BJ (cell line): ENCODE measurements at regions not wholly inside any gene's neighbourhood (a gene's known extent, or its start where the extent isn't known, plus 50 kb on each side); places are given as distances from the start of the nearest gene placed in this dataset.

Source experiments
- CTCF ChIA-PET: fragments of 350-600 bp; formaldehyde crosslinking; extraction: SDS; loops from one replicate; lab custom pipeline; 2021; ENCODE audit warnings: antibody characterized with exemption, inconsistent platforms; lab: Yijun Ruan, JAX
- POLR2A ChIA-PET: fragments of 300-600 bp; sonication (Branson Sonifier 250); formaldehyde crosslinking; extraction: SDS; loops from one replicate; lab custom pipeline; 2021; ENCODE audit warnings: antibody characterized with exemption; lab: Charles Lee
- DNase-seq: peaks from one replicate; pipeline ENCODE4 v3.0.0-alpha.2; 2011; ENCODE audit warnings: low read depth
- H3K27me3 ChIP-seq: 2 replicates; pipeline ENCODE4 v1.6.0; 2011; ENCODE audit warnings: low read length; ENCODE audit not compliant: control insufficient read depth, insufficient read depth
- H3K36me3 ChIP-seq: 2 replicates; pipeline ENCODE4 v1.5.1; 2011; ENCODE audit warnings: low read length; ENCODE audit not compliant: control insufficient read depth, insufficient read depth
- H3K4me3 ChIP-seq: 2 replicates; pipeline ENCODE4 v1.5.1; 2011; ENCODE audit warnings: low read depth, mild to moderate bottlenecking, control low read depth, low read length
- TF ChIP-seq, protein P1 (sequence below): IDR thresholded peaks from 2 replicates; pipeline ENCODE4 v1.5.1; 2011; ENCODE audit warnings: low read depth, mild to moderate bottlenecking, control low read depth, inconsistent platforms, low read length, moderate library complexity; ENCODE audit not compliant: insufficient read depth

DNA sequence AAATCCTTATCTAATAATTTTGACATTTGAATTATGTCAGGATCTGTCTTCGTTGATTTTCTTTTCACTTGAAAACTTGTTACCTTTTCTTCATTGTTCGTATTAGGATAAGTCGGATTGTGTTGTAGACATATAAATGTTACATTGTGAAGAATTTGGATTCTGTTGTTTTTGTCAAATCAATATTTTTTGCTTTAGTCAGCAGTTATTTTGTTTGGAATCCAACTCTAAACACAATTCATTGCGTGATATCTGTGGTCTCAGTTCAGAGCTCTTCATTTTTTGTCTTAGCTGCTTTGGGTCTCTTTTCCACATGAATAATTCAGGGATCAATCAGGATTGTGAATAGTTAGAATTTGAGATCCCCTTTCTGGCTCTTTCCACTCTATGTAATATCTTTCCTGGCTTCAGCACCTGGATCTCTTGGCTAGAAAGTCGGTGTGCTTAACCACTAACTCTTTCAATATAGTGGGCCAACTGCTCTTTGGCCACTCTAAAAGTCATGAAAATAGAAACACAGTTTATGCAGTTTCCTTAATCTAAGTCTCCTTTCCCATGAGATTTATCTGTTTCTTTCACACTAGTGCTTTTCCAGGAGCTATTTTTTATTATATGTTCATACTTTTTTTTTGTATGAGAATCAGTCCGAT, 2494.2 kb upstream of the PCDH20 start:
- Histone ChIP-seq H3K27me3 (no peaks in the 10 kb centered on the region), H3K4me3 (no peak overlapping the region), H3K36me3 (no peaks in the 10 kb centered on the region)
- TF ChIP-seq, protein P1, sequence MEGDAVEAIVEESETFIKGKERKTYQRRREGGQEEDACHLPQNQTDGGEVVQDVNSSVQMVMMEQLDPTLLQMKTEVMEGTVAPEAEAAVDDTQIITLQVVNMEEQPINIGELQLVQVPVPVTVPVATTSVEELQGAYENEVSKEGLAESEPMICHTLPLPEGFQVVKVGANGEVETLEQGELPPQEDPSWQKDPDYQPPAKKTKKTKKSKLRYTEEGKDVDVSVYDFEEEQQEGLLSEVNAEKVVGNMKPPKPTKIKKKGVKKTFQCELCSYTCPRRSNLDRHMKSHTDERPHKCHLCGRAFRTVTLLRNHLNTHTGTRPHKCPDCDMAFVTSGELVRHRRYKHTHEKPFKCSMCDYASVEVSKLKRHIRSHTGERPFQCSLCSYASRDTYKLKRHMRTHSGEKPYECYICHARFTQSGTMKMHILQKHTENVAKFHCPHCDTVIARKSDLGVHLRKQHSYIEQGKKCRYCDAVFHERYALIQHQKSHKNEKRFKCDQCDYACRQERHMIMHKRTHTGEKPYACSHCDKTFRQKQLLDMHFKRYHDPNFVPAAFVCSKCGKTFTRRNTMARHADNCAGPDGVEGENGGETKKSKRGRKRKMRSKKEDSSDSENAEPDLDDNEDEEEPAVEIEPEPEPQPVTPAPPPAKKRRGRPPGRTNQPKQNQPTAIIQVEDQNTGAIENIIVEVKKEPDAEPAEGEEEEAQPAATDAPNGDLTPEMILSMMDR = no peak
- no peak for DNase-seq
- CTCF ChIA-PET = no interaction called here
- POLR2A ChIA-PET = no interaction called here

DNA sequence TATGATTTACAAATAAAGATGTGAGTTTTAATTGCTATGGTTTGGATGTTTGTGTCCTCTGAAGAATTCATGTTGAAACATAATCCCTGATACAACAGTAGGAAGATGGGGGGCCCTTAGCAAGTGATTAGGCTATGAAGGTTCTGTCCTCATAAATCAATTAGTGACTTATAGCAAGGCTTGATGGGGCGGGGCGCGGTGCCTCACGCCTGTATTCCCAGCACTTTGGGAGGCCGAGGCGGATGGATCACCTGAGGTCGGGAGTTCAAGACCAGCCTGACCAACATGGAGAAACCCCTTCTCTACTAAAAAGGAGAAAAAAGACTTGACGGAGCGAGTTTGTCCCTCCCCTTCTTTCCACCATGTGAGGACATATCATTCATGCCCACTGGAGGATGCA, 2486.5 kb upstream of the PCDH20 start:
- ChIA-PET CTCF (no interaction called here), POLR2A (no interaction called here)
- Histone ChIP-seq H3K36me3 (no peaks in the 10 kb centered on the region), H3K4me3 (no peak overlapping the region), H3K27me3 (no peaks in the 10 kb centered on the region)
- no peak for DNase-seq
- TF ChIP-seq, protein P1 = no peak

DNA sequence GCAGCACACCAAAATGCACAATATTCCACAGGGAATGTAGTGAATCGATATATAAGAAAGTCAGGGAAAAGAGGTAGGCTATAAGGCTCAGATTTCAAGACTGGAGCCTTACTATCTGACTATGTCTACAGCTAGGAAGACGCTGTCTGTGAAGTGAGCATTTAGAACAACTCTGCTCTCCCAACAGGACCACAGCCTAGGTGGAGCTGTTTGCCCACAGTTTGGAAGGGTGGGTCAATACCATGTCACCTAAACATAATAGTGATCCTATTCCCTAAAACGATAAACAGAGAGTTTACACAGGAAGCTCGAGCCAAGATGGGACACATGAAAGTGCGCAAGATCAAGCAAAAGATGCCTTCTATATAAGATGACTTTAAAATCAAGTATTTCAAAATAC, 2486.0 kb upstream of the PCDH20 start:
- TF ChIP-seq, protein P1 = no peak
- Histone ChIP-seq H3K27me3 (no peaks in the 10 kb centered on the region), H3K36me3 (no peaks in the 10 kb centered on the region), H3K4me3 (no peak overlapping the region)
- ChIA-PET CTCF (no interaction called here), POLR2A (no interaction called here)
- no peak for DNase-seq

DNA sequence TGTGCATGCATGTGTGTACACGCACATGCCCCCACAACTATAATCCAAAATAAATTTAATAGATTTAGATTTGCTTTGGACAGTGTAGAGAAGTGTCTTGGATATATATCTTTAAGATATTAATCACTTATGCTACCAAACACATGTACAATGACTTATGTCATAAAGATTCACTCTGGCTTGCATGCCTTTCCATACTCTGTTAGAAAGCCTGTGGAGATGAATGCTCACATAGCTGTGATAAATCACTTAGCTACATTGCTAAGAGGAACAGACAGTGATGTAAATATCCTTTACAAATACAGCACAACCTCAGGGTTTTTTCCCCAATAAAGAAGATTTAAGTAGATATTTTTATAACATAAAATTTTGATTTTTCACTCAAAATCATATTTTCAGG, 2484.8 kb upstream of the PCDH20 start:
- Histone ChIP-seq H3K27me3 (no peaks in the 10 kb centered on the region), H3K36me3 (no peaks in the 10 kb centered on the region), H3K4me3 (no peak overlapping the region)
- DNase-seq = no peak
- ChIA-PET POLR2A (no interaction called here), CTCF (no interaction called here)
- TF ChIP-seq, protein P1 = no peak

DNA sequence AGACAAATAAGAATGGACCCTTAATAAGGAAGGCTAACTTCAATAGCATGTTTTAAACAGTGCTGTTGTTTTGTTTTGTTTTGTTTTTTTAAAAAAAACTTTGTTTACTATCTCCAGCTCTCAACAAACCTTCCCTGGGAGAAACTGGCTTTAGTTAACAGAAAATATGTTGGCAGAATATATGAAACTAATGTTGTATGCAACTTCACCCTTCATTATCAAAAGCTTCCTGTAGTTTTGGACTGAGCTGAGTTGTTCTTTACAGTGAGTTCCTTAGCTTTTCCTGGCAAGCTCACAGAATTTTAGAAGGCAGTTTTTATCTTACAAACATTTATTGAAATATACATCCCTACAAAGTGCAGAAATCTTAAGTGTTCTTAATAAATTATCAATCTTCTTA, 2480.7 kb upstream of the PCDH20 start:
- ChIA-PET POLR2A (no interaction called here), CTCF (no interaction called here)
- TF ChIP-seq, protein P1 = no peak
- no peaks in the 10 kb centered on the region for H3K27me3 ChIP-seq
- H3K4me3 ChIP-seq = no peak overlapping the region
- DNase-seq = no peak
- H3K36me3 ChIP-seq = no peaks in the 10 kb centered on the region
